Activated T-helper 1 cell treated with anti-CD3 and anti-CD28 coated beads, Interleukin-12 subunit alpha, Interleukin-12 subunit beta, Interleukin-2, Interleukin-4 antibody, amounts not matched to agents 30 ng/mL and 10 ng/mL and 1 ng/mL, durations not matched to agents 14 hours and 24 hours and 36 hours (primary cell): ENCODE measurements at regions not wholly inside any gene's neighbourhood (a gene's known extent, or its start where the extent isn't known, plus 50 kb on each side); places are given as distances from the start of the nearest gene placed in this dataset.
"Not testable (repeated sequence)": the region's sequence is repeated elsewhere in the genome, so short reads cannot be mapped to it uniquely, and the experiment has no call there.

ENCODE experiments used
- DNase-seq: peaks from one replicate; pipeline ENCODE4 v3.0.0; 2021; ENCODE audit warnings: low spot score
- H3K27ac Mint-ChIP-seq: one replicate; pipeline ENCODE4 v1.8.0; 2021; ENCODE audit warnings: mild to moderate bottlenecking, mixed read lengths
- H3K27me3 Mint-ChIP-seq: one replicate; pipeline ENCODE4 v1.8.0; 2022; ENCODE audit warnings: mild to moderate bottlenecking, moderate library complexity, mixed read lengths; ENCODE audit not compliant: insufficient read depth
- H3K36me3 Mint-ChIP-seq: one replicate; pipeline ENCODE4 v1.8.0; 2021; ENCODE audit warnings: low read depth, mixed read lengths
- H3K4me1 Mint-ChIP-seq: one replicate; pipeline ENCODE4 v1.8.0; 2021; ENCODE audit warnings: low read depth, mixed read lengths
- H3K4me3 Mint-ChIP-seq: one replicate; pipeline ENCODE4 v1.8.0; 2021; ENCODE audit warnings: mild to moderate bottlenecking, moderate library complexity, mixed read lengths
- H3K9me3 Mint-ChIP-seq: one replicate; pipeline ENCODE4 v1.8.0; 2021; ENCODE audit warnings: mixed read lengths
- intact Hi-C: fragments of 100-400 bp; cut with micrococcal nuclease; formaldehyde crosslinking; loops from one replicate; pipeline ENCODE4 v1.15.1; 2024

GRCh38 chr17:56731096-56731495 lies 102.6 kb downstream of the C17orf67 start:
- H3K9me3 Mint-ChIP-seq, H3K27ac Mint-ChIP-seq, H3K4me3 Mint-ChIP-seq, DNase-seq, H3K4me1 Mint-ChIP-seq, intact Hi-C loops, H3K36me3 Mint-ChIP-seq, H3K27me3 Mint-ChIP-seq: not testable (repeated sequence)

GRCh38 chr17:56733833-56734232 lies 99.9 kb downstream of the C17orf67 start:
- intact Hi-C loops: no loop called here
- H3K36me3 Mint-ChIP-seq: no peaks in the 10 kb centered on the region

GRCh38 chr17:56735842-56736241 lies 97.9 kb downstream of the C17orf67 start:
- Mint-ChIP-seq H3K9me3 (no peaks in the 10 kb centered on the region), H3K27me3 (peaks cover 4% of the 10 kb centered on the region), H3K36me3 (no peaks in the 10 kb centered on the region), H3K4me3 (no peak overlapping the region), H3K27ac (no peak overlapping the region), H3K4me1 (no peaks in the 10 kb centered on the region)
- DNase-seq: no peak
- intact Hi-C loops: no loop called here

More at GRCh38 chr17:56733833-56734232, 99.9 kb downstream of the C17orf67 start:
- H3K9me3 Mint-ChIP-seq: no peaks in the 10 kb centered on the region
- no peak overlapping the region for H3K27ac Mint-ChIP-seq
- H3K27me3 Mint-ChIP-seq: no peaks in the 10 kb centered on the region
- H3K4me3 Mint-ChIP-seq: no peak overlapping the region
- no peak for DNase-seq
- H3K4me1 Mint-ChIP-seq: no peaks in the 10 kb centered on the region

GRCh38 chr17:56737421-56738161 lies 96.1 kb downstream of the C17orf67 start:
- peaks cover 6% of the 10 kb centered on the region for H3K27me3 Mint-ChIP-seq
- no peak for DNase-seq
- H3K4me3 Mint-ChIP-seq: no peak overlapping the region
- H3K4me1 Mint-ChIP-seq: no peaks in the 10 kb centered on the region
- no peak overlapping the region for H3K27ac Mint-ChIP-seq
- intact Hi-C loops: no loop called here
- H3K9me3 Mint-ChIP-seq: no peaks in the 10 kb centered on the region
- H3K36me3 Mint-ChIP-seq: no peaks in the 10 kb centered on the region

- H3K27ac Mint-ChIP-seq: no peak overlapping the region
- H3K27me3 Mint-ChIP-seq: peaks cover 9% of the 10 kb centered on the region
- H3K36me3 Mint-ChIP-seq: no peaks in the 10 kb centered on the region
- H3K9me3 Mint-ChIP-seq: no peaks in the 10 kb centered on the region
- no peaks in the 10 kb centered on the region for H3K4me1 Mint-ChIP-seq
- DNase-seq: no peak
- no peak overlapping the region for H3K4me3 Mint-ChIP-seq
- intact Hi-C loops: no loop called here
Observed at GRCh38 chr17:56739376-56739775, 94.3 kb downstream of the C17orf67 start.

- no peak overlapping the region for H3K27ac Mint-ChIP-seq
- no peaks in the 10 kb centered on the region for H3K9me3 Mint-ChIP-seq
- no peak for DNase-seq
- H3K4me3 Mint-ChIP-seq: no peak overlapping the region
- intact Hi-C loops: no loop called here
- H3K4me1 Mint-ChIP-seq: no peaks in the 10 kb centered on the region
- H3K27me3 Mint-ChIP-seq: peaks cover 9% of the 10 kb centered on the region
- no peaks in the 10 kb centered on the region for H3K36me3 Mint-ChIP-seq
Observed at GRCh38 chr17:56739776-56740175, 93.9 kb downstream of the C17orf67 start.

GRCh38 chr17:56740481-56740880 lies 93.2 kb downstream of the C17orf67 start:
- no peaks in the 10 kb centered on the region for H3K36me3 Mint-ChIP-seq
- no peak overlapping the region for H3K27ac Mint-ChIP-seq
- peaks cover 9% of the 10 kb centered on the region for H3K27me3 Mint-ChIP-seq

More at GRCh38 chr17:56740481-56740880, 93.2 kb downstream of the C17orf67 start:
- H3K9me3 Mint-ChIP-seq: no peaks in the 10 kb centered on the region
- DNase-seq: no peak
- intact Hi-C loops: no loop called here
- no peaks in the 10 kb centered on the region for H3K4me1 Mint-ChIP-seq
- no peak overlapping the region for H3K4me3 Mint-ChIP-seq
